Lower leg skin (tissue), 4 donors: ENCODE measurements at regions not wholly inside any gene's neighbourhood (a gene's known extent, or its start where the extent isn't known, plus 50 kb on each side); places are given as distances from the start of the nearest gene placed in this dataset.

Experiments
- DNase-seq, 2 donors: peaks; one replicate each; pipeline ENCODE4 v3.0.0-alpha.2; 2019; ENCODE audit warnings: low spot score in 2 of 2
- H3K4me3 ChIP-seq: fragments of 200-600 bp; sonication (generic); 2 replicates; pipeline ENCODE4 v1.5.1; 2017; ENCODE audit warnings: mild to moderate bottlenecking, low read depth; ENCODE audit not compliant: poor library complexity, severe bottlenecking
- CTCF ChIP-seq, 3 donors: fragments of 450-650 bp; IDR thresholded peaks; one replicate each; pipeline ENCODE4 v1.5.1; 2016; ENCODE audit warnings: antibody characterized with exemption in 3 of 3, mild to moderate bottlenecking in 3 of 3, moderate library complexity in 2 of 3
- POLR2A ChIP-seq, 2 donors: fragments of 450-650 bp; IDR thresholded peaks; one replicate each; pipeline ENCODE4 v1.6.1; 2016 to 2017; ENCODE audit warnings: antibody characterized with exemption in 2 of 2, mild to moderate bottlenecking in 1 of 2, moderate library complexity in 1 of 2
- WGBS, 2 donors: methylation state at CpG; one replicate each; pipeline ENCODE4 v1.1.5; 2018; 5-methylcytosine and 5-hydroxymethylcytosine counted together
- intact Hi-C: fragments of 100-400 bp; cut with DNase I; formaldehyde crosslinking; loops from one replicate; pipeline ENCODE4 v1.15.0; 2023; ENCODE audit warnings: low total_unique reads

GRCh38 chr13:48591889-48592687, 59.2 kb upstream of the RCBTB2 start:
- intact Hi-C loops, result loop anchor here (10.0 kb wide), 2 partner anchors 143 to 173 kb away; no protein-coding TSS in a partner anchor
- DNase-seq, result no peak
- WGBS, 2 donors, result 83 to 86% methylated on average over 4 of the region's 4 CpGs
- H3K4me3 ChIP-seq, result no peak overlapping the region
- TF ChIP-seq POLR2A (IDR thresholded peaks at IDR 0.05), result no peak
- no peak for TF ChIP-seq CTCF (IDR thresholded peaks at IDR 0.05)

- no peak for DNase-seq
- TF ChIP-seq CTCF (IDR thresholded peaks at IDR 0.05) (no peak), POLR2A (IDR thresholded peaks at IDR 0.05) (no peak)
- no peak overlapping the region for H3K4me3 ChIP-seq
- 48 to 69% methylated on average over 1 of the region's 1 CpG for WGBS, 2 donors
- intact Hi-C loops, result loop anchor here (10.0 kb wide), 2 partner anchors 142 to 172 kb away; no protein-coding TSS in a partner anchor
Measured at GRCh38 chr13:48592688-48593049, 59.8 kb upstream of the RCBTB2 start.

GRCh38 chr13:48593536-48593935, 60.2 kb upstream of the CYSLTR2 start:
- TF ChIP-seq CTCF (IDR thresholded peaks at IDR 0.05) (no peak), POLR2A (IDR thresholded peaks at IDR 0.05) (no peak)
- intact Hi-C loops, result loop anchor here (10.0 kb wide), 2 partner anchors 141 to 171 kb away; no protein-coding TSS in a partner anchor
- H3K4me3 ChIP-seq, result no peak overlapping the region
- whole genome bisulfite sequencing, 2 donors, result 73 to 75% methylated on average over 4 of the region's 4 CpGs
- no peak for DNase-seq

GRCh38 chr13:48594096-48594815, 59.5 kb upstream of the CYSLTR2 start:
- no peak for DNase-seq
- no peak overlapping the region for H3K4me3 ChIP-seq
- TF ChIP-seq POLR2A (IDR thresholded peaks at IDR 0.05) (no peak), CTCF (IDR thresholded peaks at IDR 0.05) (no peak)
- intact Hi-C loops, result loop anchor here (10.0 kb wide), 2 partner anchors 141 to 171 kb away; no protein-coding TSS in a partner anchor
- WGBS, 2 donors, result 74 to 76% methylated on average over 6 of the region's 6 CpGs

- 60% methylated on average over 7 of the region's 7 CpGs for WGBS, 2 donors
- peak in 1 of 2 donors; percentile 44 for DNase-seq
- H3K4me3 ChIP-seq, result no peak overlapping the region
- intact Hi-C loops, result loop anchor here (10.0 kb wide), 2 partner anchors 139 to 169 kb away; no protein-coding TSS in a partner anchor
- no peak for TF ChIP-seq POLR2A (IDR thresholded peaks at IDR 0.05)
- TF ChIP-seq CTCF (IDR thresholded peaks at IDR 0.05), result no peak
Measured at GRCh38 chr13:48595431-48596429, 58.0 kb upstream of the CYSLTR2 start.
